B cell (primary cell): ENCODE measurements at regions not wholly inside any gene's neighbourhood (a gene's known extent, or its start where the extent isn't known, plus 50 kb on each side); places are given as distances from the start of the nearest gene placed in this dataset.

ENCODE experiments used
- ATAC-seq: fragments of 200-7000 bp; cut with Tn5 transposase; one replicate; pipeline ENCODE4 v1.10.0; 2021; ENCODE audit warnings: low read depth, mild to moderate bottlenecking, moderate number of reproducible peaks, moderate library complexity
- CTCF ChIA-PET: fragments of 350-600 bp; sonication (Branson Sonifier 250); formaldehyde crosslinking; loops from one replicate; lab custom pipeline; 2021; ENCODE audit warnings: antibody characterized with exemption, inconsistent platforms; lab: Charles Lee
- POLR2A ChIA-PET: fragments of 350-600 bp; sonication (Branson Sonifier 250); formaldehyde crosslinking; loops from one replicate; lab custom pipeline; 2021; ENCODE audit warnings: antibody characterized with exemption; lab: Charles Lee
- DNase-seq: peaks from one replicate; pipeline ENCODE4 v3.0.0; 2013
- H2AFZ ChIP-seq: 2 replicates; pipeline ENCODE4 v1.6.1; 2012; ENCODE audit warnings: mild to moderate bottlenecking, low read depth, low read length; ENCODE audit not compliant: insufficient read depth, poor library complexity, severe bottlenecking
- H3K27ac ChIP-seq, 2 donors: 1 replicate in 1 of 2; 2 replicates in 1 of 2; pipeline ENCODE4 v1.5.1; 2012 to 2013; ENCODE audit warnings: low read length in 2 of 2, mild to moderate bottlenecking in 2 of 2, moderate library complexity in 1 of 2
- H3K27me3 ChIP-seq, 4 experiments: fragments of 200-600 bp in 1 of 4; sonication (generic) in 1 of 4; replicated peaks in 1 of 4; 1 replicate in 2 of 4; 2 replicates in 2 of 4; pipeline versions ENCODE4 v1.6.1 to v1.7.0; 2013 to 2016; ENCODE audit warnings: low read length in 3 of 4, mild to moderate bottlenecking in 2 of 4, mixed read lengths in 1 of 4, moderate library complexity in 1 of 4; ENCODE audit not compliant: insufficient read depth in 4 of 4, control insufficient read depth in 3 of 4; ENCODE audit errors: control extremely low read depth in 1 of 4
- H3K36me3 ChIP-seq, 2 experiments: replicated peaks in 1 of 2; 1 replicate in 1 of 2; 2 replicates in 1 of 2; pipeline versions ENCODE4 v1.6.1 to v1.7.1; 2013; ENCODE audit warnings: low read length in 1 of 2; ENCODE audit not compliant: insufficient read depth in 2 of 2, control insufficient read depth in 1 of 2; ENCODE audit errors: control extremely low read depth in 1 of 2, extremely low read depth in 1 of 2
- H3K4me1 ChIP-seq, 2 donors: fragments of 200-600 bp in 1 of 2; sonication (generic) in 1 of 2; 1 replicate in 1 of 2; 2 replicates in 1 of 2; pipeline versions ENCODE4 v1.5.1 to v1.6.1; 2013 to 2017; ENCODE audit warnings: low read length in 2 of 2; ENCODE audit not compliant: control insufficient read depth in 2 of 2, insufficient read depth in 2 of 2
- H3K4me2 ChIP-seq: replicated peaks from 2 replicates; pipeline ENCODE3; 2012; ENCODE audit warnings: mild to moderate bottlenecking, low read depth, low read length; ENCODE audit not compliant: poor library complexity, severe bottlenecking
- H3K4me3 ChIP-seq, 5 experiments: fragments of 200-600 bp in 1 of 5; sonication (generic) in 1 of 5; 1 replicate in 3 of 5; 2 replicates in 2 of 5; pipeline versions ENCODE4 v1.5.1 to v1.7.0; 2011 to 2016; ENCODE audit warnings: low read length in 4 of 5, mild to moderate bottlenecking in 4 of 5, low read depth in 2 of 5, control low read depth in 1 of 5, moderate library complexity in 1 of 5; ENCODE audit not compliant: insufficient read depth in 1 of 5; ENCODE audit errors: control extremely low read depth in 1 of 5, extremely low read depth in 1 of 5
- H3K79me2 ChIP-seq: fragments of 200-600 bp; sonication (generic); one replicate; pipeline ENCODE4 v1.6.0; 2016; ENCODE audit warnings: low read length; ENCODE audit not compliant: control insufficient read depth, insufficient read depth
- H3K9ac ChIP-seq: fragments of 200-600 bp; sonication (generic); 2 replicates; pipeline ENCODE4 v1.6.1; 2017; ENCODE audit warnings: mild to moderate bottlenecking, low read length, moderate library complexity
- H3K9me3 ChIP-seq, 3 donors: one replicate each; pipeline versions ENCODE4 v1.6.1 to v1.7.1; 2013; ENCODE audit warnings: low read length in 2 of 3; ENCODE audit not compliant: control insufficient read depth in 2 of 3, insufficient read depth in 1 of 3; ENCODE audit errors: control extremely low read depth in 1 of 3
- H4K20me1 ChIP-seq: 2 replicates; pipeline ENCODE4 v1.6.0; 2012; ENCODE audit warnings: mild to moderate bottlenecking, low read length; ENCODE audit not compliant: insufficient read depth, control insufficient read depth, poor library complexity, severe bottlenecking
- H3K27ac Mint-ChIP-seq: one replicate; pipeline ENCODE4 v1.8.0; 2021; ENCODE audit warnings: mixed read lengths
- H3K27me3 Mint-ChIP-seq: one replicate; pipeline ENCODE4 v1.8.0; 2021; ENCODE audit warnings: mixed read lengths
- H3K4me1 Mint-ChIP-seq: one replicate; pipeline ENCODE4 v1.8.0; 2021; ENCODE audit warnings: mixed read lengths
- H3K4me3 Mint-ChIP-seq: one replicate; pipeline ENCODE4 v1.8.0; 2021; ENCODE audit warnings: mixed read lengths
- H3K9me3 Mint-ChIP-seq: one replicate; pipeline ENCODE4 v1.8.0; 2022; ENCODE audit warnings: mixed read lengths; ENCODE audit not compliant: insufficient read depth
- EZH2 ChIP-seq: IDR thresholded peaks from 2 replicates; pipeline ENCODE4 v1.6.1; 2012; ENCODE audit warnings: borderline replicate concordance, low read depth, mild to moderate bottlenecking, moderate library complexity, low read length; ENCODE audit not compliant: insufficient read depth, poor library complexity, severe bottlenecking
- WGBS: methylation state at CpG from one replicate; pipeline ENCODE4 v1.1.5; 2013; ENCODE audit warnings: missing lambda C conversion rate; ENCODE audit not compliant: insufficient coverage; 5-methylcytosine and 5-hydroxymethylcytosine counted together
- intact Hi-C: fragments of 100-400 bp; cut with micrococcal nuclease; formaldehyde crosslinking; loops from one replicate; pipeline ENCODE4 v1.10.0; 2022
- TF ChIP-seq, protein P1 (sequence below): fragments of 200-600 bp; IDR thresholded peaks from one replicate; pipeline ENCODE4 v1.8.0; 2022; ENCODE audit warnings: antibody characterized with exemption, mild to moderate bottlenecking

DNA sequence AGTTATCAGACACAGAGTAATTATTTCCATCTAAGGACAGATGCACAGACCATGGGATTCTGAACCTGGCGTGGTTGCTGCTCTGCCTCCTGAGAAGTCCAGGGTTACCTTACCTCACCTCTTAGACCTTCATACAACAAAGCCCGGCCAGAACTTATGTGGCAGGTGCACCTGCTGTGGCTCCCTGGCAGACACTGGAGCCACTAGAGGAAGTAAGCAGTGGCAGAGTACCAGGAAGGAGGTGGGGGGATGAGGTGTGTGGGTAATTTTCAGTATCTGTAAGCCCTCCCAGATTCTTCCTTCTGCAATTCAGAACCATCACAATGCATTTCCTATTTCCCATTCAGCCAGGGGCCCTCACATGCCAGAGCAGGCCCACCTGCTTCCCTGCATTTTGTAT lies 106.1 kb upstream of the DOCK9 start:
- POLR2A ChIA-PET, result no interaction called here
- peak overlapping the region; percentile 33 for H3K27ac Mint-ChIP-seq
- Histone ChIP-seq H3K9me3 (no peaks in the 10 kb centered on the region), H3K4me3 (no peak overlapping the region), H2AFZ (no peak overlapping the region), H3K36me3 (no peaks in the 10 kb centered on the region), H3K4me1 (peaks cover 26 to 27% of the 10 kb centered on the region in 2 donors), H3K4me2 (no peak overlapping the region), H3K27me3 (no peaks in the 10 kb centered on the region), H3K9ac (no peak overlapping the region), H4K20me1 (no peaks in the 10 kb centered on the region), H3K27ac (no peak overlapping the region), H3K79me2 (peaks cover 3% of the 10 kb centered on the region)
- TF ChIP-seq, protein P1, sequence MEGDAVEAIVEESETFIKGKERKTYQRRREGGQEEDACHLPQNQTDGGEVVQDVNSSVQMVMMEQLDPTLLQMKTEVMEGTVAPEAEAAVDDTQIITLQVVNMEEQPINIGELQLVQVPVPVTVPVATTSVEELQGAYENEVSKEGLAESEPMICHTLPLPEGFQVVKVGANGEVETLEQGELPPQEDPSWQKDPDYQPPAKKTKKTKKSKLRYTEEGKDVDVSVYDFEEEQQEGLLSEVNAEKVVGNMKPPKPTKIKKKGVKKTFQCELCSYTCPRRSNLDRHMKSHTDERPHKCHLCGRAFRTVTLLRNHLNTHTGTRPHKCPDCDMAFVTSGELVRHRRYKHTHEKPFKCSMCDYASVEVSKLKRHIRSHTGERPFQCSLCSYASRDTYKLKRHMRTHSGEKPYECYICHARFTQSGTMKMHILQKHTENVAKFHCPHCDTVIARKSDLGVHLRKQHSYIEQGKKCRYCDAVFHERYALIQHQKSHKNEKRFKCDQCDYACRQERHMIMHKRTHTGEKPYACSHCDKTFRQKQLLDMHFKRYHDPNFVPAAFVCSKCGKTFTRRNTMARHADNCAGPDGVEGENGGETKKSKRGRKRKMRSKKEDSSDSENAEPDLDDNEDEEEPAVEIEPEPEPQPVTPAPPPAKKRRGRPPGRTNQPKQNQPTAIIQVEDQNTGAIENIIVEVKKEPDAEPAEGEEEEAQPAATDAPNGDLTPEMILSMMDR, result no peak
- no peak for TF ChIP-seq EZH2
- 100% methylated on average over 1 of the region's 2 CpGs for WGBS
- peak overlapping the region; percentile 40 for H3K4me3 Mint-ChIP-seq
- DNase-seq (peak; percentile 52), ATAC-seq (no peak)
- no peaks in the 10 kb centered on the region for H3K27me3 Mint-ChIP-seq
- H3K4me1 Mint-ChIP-seq, result peaks cover 32% of the 10 kb centered on the region
- H3K9me3 Mint-ChIP-seq, result no peaks in the 10 kb centered on the region
- intact Hi-C loops, result no loop called here
- CTCF ChIA-PET, result no interaction called here

DNA sequence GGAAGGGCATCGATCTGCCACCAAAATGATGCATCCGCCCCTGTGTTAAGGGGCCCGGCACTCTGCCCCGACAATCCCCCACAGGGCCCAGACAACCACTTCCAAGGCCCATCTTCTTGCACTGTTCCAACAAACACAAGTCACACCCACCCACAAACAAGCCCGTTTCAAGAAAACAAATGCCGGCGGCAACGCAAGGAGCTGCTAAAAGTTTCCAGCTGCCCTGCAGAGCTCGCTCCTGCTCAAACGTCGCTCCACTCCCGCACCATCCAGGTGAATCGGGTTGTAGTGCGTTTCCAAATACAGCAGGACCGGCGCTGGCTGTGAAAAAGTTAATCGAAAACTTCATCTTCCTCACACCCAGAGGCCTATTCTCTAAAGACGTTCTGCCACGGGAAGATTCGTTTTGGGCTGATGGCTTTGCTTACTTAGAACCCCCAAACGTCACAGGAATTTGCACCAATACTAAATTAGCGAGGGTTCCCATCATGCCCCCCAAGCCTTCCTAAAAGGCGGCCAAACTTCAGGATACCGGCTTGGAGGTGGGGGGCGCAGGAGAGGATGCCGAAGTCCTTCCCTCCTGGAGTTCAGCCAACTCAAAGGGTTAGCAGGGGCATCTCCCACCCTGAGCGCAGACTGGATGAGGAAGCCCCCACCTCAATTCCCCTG lies 107.4 kb upstream of the DOCK9 start:
- no peaks in the 10 kb centered on the region for H3K27me3 Mint-ChIP-seq
- H3K79me2 ChIP-seq, result peaks cover 3% of the 10 kb centered on the region
- peak overlapping the region; percentile 11 for H2AFZ ChIP-seq
- ATAC-seq (no peak), DNase-seq (peak; percentile 34)
- H3K27ac ChIP-seq, result no peak overlapping the region
- peak overlapping the region; percentile 90 for H3K4me2 ChIP-seq
- CTCF ChIA-PET, result interaction anchor here (2.2 kb wide), 1 partner anchor 171 kb away, joined by 4 read pairs; no protein-coding TSS in a partner anchor
- POLR2A ChIA-PET, result no interaction called here
- WGBS, result 50% methylated on average over 21 of the region's 27 CpGs
- H3K9me3 Mint-ChIP-seq, result no peaks in the 10 kb centered on the region
- TF ChIP-seq, protein P1, result no peak
- TF ChIP-seq EZH2, result no peak
- peaks cover 32% of the 10 kb centered on the region for H3K4me1 Mint-ChIP-seq
- peak overlapping the region; percentile 81 for H3K4me3 Mint-ChIP-seq
- H4K20me1 ChIP-seq, result no peaks in the 10 kb centered on the region
- H3K9ac ChIP-seq, result peak overlapping the region; percentile 67
- peak overlapping the region; percentile 83 for H3K27ac Mint-ChIP-seq
- peaks cover 26 to 27% of the 10 kb centered on the region in 2 donors for H3K4me1 ChIP-seq
- H3K9me3 ChIP-seq, result no peaks in the 10 kb centered on the region
- H3K4me3 ChIP-seq, result peak overlapping the region in 1 of 5 experiments; percentile 8
- no peaks in the 10 kb centered on the region for H3K36me3 ChIP-seq
- H3K27me3 ChIP-seq, result peaks cover 0 to 3% (median 0%) of the 10 kb centered on the region in 4 experiments
- intact Hi-C loops, result loop anchor here (5.0 kb wide), 4 partner anchors 117 to 1653 kb away; partner anchors contain the start of genes RAP2A and UBAC2
